ENCODE measurements at regions not wholly inside any gene's neighbourhood (a gene's known extent, or its start where the extent isn't known, plus 50 kb on each side); places are given as distances from the start of the nearest gene placed in this dataset.

DNA sequence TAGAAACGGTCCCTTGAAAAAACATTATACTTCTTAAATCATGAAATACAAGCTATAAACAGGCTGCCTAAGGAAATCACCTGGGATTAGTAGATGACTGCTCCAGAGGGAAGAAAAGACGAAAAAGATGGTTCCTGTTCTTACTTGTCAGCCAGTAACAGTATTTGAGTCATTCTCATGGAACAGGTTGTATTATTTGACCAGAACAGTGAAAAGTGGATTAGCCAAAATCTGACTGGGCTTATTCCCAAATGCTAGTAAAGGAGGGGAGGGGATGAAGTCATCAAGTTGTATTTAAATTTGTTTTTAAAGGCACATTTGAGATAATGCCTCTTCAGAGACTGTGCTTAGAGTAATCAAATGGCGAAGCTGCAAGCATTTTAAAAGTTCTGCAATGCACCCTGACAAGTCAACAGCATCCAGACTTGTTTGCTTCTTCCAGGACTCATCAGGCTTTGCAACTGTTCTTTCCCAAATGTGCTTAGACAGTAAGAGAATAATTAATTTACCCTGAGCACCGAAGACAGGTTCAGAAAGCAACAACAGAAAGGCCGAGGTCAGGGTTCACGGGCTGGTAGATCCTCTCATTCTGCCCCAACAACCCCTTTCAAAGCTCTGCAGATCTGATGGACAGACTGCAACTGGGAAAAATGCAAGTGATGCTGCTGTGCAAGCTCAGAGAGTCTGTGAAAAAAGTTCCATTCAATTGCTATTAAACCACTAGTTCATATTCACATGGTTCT, 800.6 kb downstream of the KCTD16 start:
- no peak for DNase-seq (ENCODE audit: low read depth)
- Histone ChIP-seq H3K4me1 (ENCODE audit: control insufficient read depth, insufficient read depth, low read length) (peaks cover 11% of the 10 kb centered on the region), H3K27me3 (replicated peaks; ENCODE audit: control insufficient read depth, insufficient read depth, low read length) (no peaks in the 10 kb centered on the region), H3K9me3 (ENCODE audit: control insufficient read depth, low read length) (peaks cover 4% of the 10 kb centered on the region), H3K4me3 (ENCODE audit: low read length) (no peak overlapping the region), H3K36me3 (ENCODE audit: control insufficient read depth, insufficient read depth, low read length, severe bottlenecking) (no peaks in the 10 kb centered on the region), H3K9ac (ENCODE audit: low read length) (no peak overlapping the region)

DNA sequence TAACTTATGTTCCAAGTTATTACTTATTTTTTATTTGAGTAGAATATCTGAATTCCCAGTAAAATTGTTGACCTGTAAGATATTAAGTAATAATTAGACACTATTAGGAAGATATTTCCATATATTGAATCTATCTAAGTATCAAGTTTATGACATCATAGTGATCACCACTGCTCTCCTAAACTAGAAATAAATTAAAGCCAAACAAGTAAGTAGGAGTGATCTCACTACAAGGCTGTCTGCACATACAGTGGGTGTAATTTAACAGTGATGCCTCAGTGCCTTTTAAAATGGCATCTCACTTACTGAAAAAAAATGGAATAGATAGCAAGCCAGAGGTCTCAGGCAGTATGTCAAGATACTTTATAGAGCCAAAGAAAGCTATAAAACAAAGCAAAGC, 789.6 kb downstream of the KCTD16 start:
- H3K4me3 ChIP-seq (ENCODE audit: low read length) = no peak overlapping the region
- H3K27me3 ChIP-seq (replicated peaks; ENCODE audit: control insufficient read depth, insufficient read depth, low read length) = no peaks in the 10 kb centered on the region
- no peak for DNase-seq (ENCODE audit: low read depth)
- no peak overlapping the region for H3K9ac ChIP-seq (ENCODE audit: low read length)
- H3K36me3 ChIP-seq (ENCODE audit: control insufficient read depth, insufficient read depth, low read length, severe bottlenecking) = no peaks in the 10 kb centered on the region
- H3K9me3 ChIP-seq (ENCODE audit: control insufficient read depth, low read length) = no peaks in the 10 kb centered on the region
- no peaks in the 10 kb centered on the region for H3K4me1 ChIP-seq (ENCODE audit: control insufficient read depth, insufficient read depth, low read length)

DNA sequence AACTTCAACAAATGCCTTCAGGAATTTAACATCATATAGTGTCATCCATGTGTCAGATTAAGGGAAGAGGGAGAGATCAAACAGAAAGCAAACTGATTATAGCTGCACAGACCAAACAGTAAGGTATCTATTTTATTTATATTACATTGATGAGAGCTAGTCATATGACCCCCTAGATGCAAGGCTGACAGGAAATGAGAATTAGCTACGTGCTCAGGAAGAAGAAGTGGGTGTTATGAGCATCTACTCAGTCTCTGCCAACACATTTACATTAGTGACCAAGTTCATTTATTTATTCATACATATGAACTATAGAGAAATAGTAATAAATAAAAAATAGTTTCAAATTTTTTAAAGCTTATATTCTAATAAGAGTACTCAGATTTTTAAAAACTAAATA, 787.3 kb downstream of the KCTD16 start:
- Histone ChIP-seq H3K4me3 (ENCODE audit: low read length) (no peak overlapping the region), H3K9me3 (ENCODE audit: control insufficient read depth, low read length) (no peaks in the 10 kb centered on the region), H3K4me1 (ENCODE audit: control insufficient read depth, insufficient read depth, low read length) (no peaks in the 10 kb centered on the region), H3K9ac (ENCODE audit: low read length) (no peak overlapping the region), H3K36me3 (ENCODE audit: control insufficient read depth, insufficient read depth, low read length, severe bottlenecking) (no peaks in the 10 kb centered on the region), H3K27me3 (replicated peaks; ENCODE audit: control insufficient read depth, insufficient read depth, low read length) (no peaks in the 10 kb centered on the region)
- no peak for DNase-seq (ENCODE audit: low read depth)

DNA sequence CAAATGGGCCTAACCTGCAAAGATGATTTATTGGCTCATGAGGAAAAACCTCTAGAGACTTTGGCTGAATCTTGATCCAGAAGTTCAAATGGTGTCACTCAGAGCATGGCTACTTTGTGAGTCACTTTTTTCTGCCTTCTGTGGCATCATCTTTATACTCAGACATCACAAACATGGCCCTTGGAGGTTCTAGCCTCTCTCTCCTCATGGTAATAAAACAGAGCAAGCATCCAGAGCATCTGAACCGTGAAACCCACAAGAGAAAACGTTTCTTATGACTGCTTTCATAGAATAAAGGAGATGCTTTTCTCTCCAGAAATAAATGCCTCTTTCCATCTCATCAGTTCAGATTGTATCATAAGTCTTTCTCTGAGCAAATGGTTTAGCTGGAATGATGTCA, 780.3 kb downstream of the KCTD16 start:
- no peaks in the 10 kb centered on the region for H3K4me1 ChIP-seq (ENCODE audit: control insufficient read depth, insufficient read depth, low read length)
- no peaks in the 10 kb centered on the region for H3K9me3 ChIP-seq (ENCODE audit: control insufficient read depth, low read length)
- H3K36me3 ChIP-seq (ENCODE audit: control insufficient read depth, insufficient read depth, low read length, severe bottlenecking) = no peaks in the 10 kb centered on the region
- no peaks in the 10 kb centered on the region for H3K27me3 ChIP-seq (replicated peaks; ENCODE audit: control insufficient read depth, insufficient read depth, low read length)
- no peak overlapping the region for H3K9ac ChIP-seq (ENCODE audit: low read length)
- peak; percentile 25 for DNase-seq (ENCODE audit: low read depth)
- no peak overlapping the region for H3K4me3 ChIP-seq (ENCODE audit: low read length)

DNA sequence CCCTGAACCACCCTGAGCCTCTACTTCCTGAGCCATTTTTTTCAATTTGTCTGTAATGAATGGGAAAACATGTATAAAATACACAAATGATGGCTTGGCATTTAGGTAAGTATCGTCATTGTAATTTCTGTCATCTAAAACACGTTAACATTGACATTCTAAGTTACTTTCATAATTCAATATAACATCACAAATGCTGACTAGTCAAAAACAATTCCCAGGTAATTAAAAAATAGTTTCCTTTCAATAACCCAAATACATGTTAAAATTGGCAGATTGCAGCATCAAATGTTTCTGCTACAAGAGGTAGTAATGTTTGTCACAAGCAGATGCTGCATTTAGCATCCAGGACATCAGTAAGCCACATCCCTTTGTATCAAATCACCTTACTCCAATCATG, 776.4 kb downstream of the KCTD16 start:
- Histone ChIP-seq H3K4me3 (ENCODE audit: low read length) (no peak overlapping the region), H3K9me3 (ENCODE audit: control insufficient read depth, low read length) (no peaks in the 10 kb centered on the region), H3K9ac (ENCODE audit: low read length) (no peak overlapping the region), H3K4me1 (ENCODE audit: control insufficient read depth, insufficient read depth, low read length) (no peaks in the 10 kb centered on the region), H3K27me3 (replicated peaks; ENCODE audit: control insufficient read depth, insufficient read depth, low read length) (no peaks in the 10 kb centered on the region), H3K36me3 (ENCODE audit: control insufficient read depth, insufficient read depth, low read length, severe bottlenecking) (no peaks in the 10 kb centered on the region)
- no peak for DNase-seq (ENCODE audit: low read depth)

DNA sequence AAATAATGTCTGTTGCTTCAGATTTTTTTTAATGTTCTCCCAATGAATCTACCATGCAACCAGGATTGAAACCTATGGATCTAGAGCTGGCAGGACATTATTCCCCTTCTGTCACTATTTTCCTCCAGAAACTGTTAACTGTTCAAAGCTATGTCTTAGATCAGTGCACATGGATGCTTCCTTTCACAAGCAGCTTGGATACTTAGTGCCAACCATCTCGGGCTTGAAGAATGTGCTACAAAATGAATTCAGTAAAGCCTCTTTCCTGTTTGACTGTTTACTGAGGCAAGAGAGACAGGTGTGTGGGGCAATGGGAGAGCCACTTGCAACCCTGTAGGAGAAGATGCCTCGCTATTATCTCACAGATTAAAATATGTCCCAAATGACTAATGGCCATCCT, 774.8 kb downstream of the KCTD16 start:
- H3K4me1 ChIP-seq (ENCODE audit: control insufficient read depth, insufficient read depth, low read length) = no peaks in the 10 kb centered on the region

DNA sequence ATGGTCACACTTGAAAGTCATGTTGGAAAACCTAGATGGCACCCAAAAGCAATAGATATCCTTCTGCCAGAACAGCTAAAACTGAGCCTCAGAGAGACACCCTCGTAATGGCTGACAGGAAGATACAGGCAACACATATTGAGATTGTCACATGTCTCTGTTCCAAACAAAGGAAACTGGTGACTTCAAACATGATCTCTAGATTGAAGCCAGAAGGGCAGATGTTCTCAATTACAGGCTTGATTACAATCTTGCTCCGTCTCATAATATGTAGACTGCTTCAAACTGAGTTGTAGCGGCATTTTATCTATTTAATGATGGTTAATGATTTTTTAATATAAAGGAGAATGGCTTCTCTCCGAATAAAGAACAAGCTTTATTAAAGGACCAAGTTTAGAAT, 774.3 kb downstream of the KCTD16 start:
- no peak overlapping the region for H3K4me3 ChIP-seq (ENCODE audit: low read length)

More for the DNA sequence above, 774.8 kb downstream of the KCTD16 start:
- Histone ChIP-seq H3K9me3 (ENCODE audit: control insufficient read depth, low read length) (no peaks in the 10 kb centered on the region), H3K4me3 (ENCODE audit: low read length) (no peak overlapping the region), H3K9ac (ENCODE audit: low read length) (no peak overlapping the region), H3K27me3 (replicated peaks; ENCODE audit: control insufficient read depth, insufficient read depth, low read length) (no peaks in the 10 kb centered on the region), H3K36me3 (ENCODE audit: control insufficient read depth, insufficient read depth, low read length, severe bottlenecking) (no peaks in the 10 kb centered on the region)
- no peak for DNase-seq (ENCODE audit: low read depth)

DNA sequence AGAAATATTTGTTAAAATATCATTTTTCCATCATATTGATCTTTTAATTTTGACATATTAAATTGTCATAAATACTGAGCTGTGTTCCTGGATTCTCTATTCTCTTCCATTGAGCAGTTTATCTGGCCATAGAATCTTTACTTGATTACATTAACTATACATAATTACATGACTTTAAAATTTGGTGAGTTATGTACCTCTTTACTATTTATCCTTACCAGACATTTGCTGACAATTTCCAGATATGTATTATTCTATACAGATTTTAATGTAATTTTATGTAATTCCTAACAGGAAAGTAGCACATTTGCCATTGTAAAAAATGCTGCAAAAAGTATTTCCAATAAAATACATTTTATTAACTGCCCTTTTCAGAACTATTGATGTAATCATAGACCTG, 770.3 kb downstream of the KCTD16 start:
- Histone ChIP-seq H3K9me3 (ENCODE audit: control insufficient read depth, low read length) (peaks cover 13% of the 10 kb centered on the region), H3K36me3 (ENCODE audit: control insufficient read depth, insufficient read depth, low read length, severe bottlenecking) (no peaks in the 10 kb centered on the region), H3K4me3 (ENCODE audit: low read length) (no peak overlapping the region), H3K9ac (ENCODE audit: low read length) (no peak overlapping the region), H3K27me3 (replicated peaks; ENCODE audit: control insufficient read depth, insufficient read depth, low read length) (no peaks in the 10 kb centered on the region), H3K4me1 (ENCODE audit: control insufficient read depth, insufficient read depth, low read length) (no peaks in the 10 kb centered on the region)
- DNase-seq (ENCODE audit: low read depth) = no peak

More for the DNA sequence above, 774.3 kb downstream of the KCTD16 start:
- H3K4me1 ChIP-seq (ENCODE audit: control insufficient read depth, insufficient read depth, low read length) = no peaks in the 10 kb centered on the region
- no peak overlapping the region for H3K9ac ChIP-seq (ENCODE audit: low read length)
- no peaks in the 10 kb centered on the region for H3K27me3 ChIP-seq (replicated peaks; ENCODE audit: control insufficient read depth, insufficient read depth, low read length)
- H3K9me3 ChIP-seq (ENCODE audit: control insufficient read depth, low read length) = no peaks in the 10 kb centered on the region
- peak; percentile 14 for DNase-seq (ENCODE audit: low read depth)
- H3K36me3 ChIP-seq (ENCODE audit: control insufficient read depth, insufficient read depth, low read length, severe bottlenecking) = no peaks in the 10 kb centered on the region

DNA sequence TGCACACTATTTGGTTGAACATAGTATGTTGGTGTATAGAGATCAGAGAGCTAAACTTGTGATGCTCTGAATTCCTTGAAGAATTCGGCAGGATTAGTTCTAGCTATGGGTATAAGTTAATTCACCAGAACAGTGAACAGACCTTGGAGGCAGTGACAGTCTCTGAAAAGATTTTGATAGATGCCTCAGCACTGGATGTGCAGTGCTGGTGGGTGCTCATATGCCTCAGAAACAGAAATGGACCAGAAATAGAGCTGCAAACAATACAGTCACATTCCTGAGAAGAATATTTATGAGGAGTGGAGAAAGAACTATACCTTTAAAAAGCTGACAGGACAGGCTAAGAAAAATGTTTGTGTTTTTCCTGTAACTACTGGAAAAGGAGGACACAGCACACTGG, 747.7 kb downstream of the KCTD16 start:
- no peaks in the 10 kb centered on the region for H3K4me1 ChIP-seq (ENCODE audit: control insufficient read depth, insufficient read depth, low read length)
- H3K36me3 ChIP-seq (ENCODE audit: control insufficient read depth, insufficient read depth, low read length, severe bottlenecking) = no peaks in the 10 kb centered on the region
- H3K9ac ChIP-seq (ENCODE audit: low read length) = no peak overlapping the region
- no peak overlapping the region for H3K4me3 ChIP-seq (ENCODE audit: low read length)
- no peaks in the 10 kb centered on the region for H3K9me3 ChIP-seq (ENCODE audit: control insufficient read depth, low read length)
- no peaks in the 10 kb centered on the region for H3K27me3 ChIP-seq (replicated peaks; ENCODE audit: control insufficient read depth, insufficient read depth, low read length)
- DNase-seq (ENCODE audit: low read depth) = no peak

DNA sequence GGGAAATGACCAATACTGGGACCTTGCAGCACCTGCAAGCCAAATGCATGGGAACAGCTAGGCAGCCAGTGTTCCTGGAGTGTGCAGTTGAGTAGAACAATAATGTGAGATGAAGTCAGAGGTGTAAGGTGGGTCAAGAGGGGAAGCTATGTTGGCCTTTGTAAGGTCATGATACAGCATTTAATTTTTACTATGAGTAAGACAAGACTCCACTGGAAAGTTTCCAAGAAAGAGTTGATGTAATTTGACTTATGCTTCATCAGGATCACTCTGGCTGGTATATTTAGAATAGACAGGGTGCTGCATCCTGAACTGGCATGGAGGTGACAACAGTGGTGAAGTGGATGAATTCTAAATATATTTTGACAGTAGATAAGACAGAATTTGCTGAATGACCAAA, 744.8 kb downstream of the KCTD16 start:
- no peak for DNase-seq (ENCODE audit: low read depth)
- Histone ChIP-seq H3K9me3 (ENCODE audit: control insufficient read depth, low read length) (no peaks in the 10 kb centered on the region), H3K4me3 (ENCODE audit: low read length) (no peak overlapping the region), H3K9ac (ENCODE audit: low read length) (no peak overlapping the region), H3K27me3 (replicated peaks; ENCODE audit: control insufficient read depth, insufficient read depth, low read length) (no peaks in the 10 kb centered on the region), H3K36me3 (ENCODE audit: control insufficient read depth, insufficient read depth, low read length, severe bottlenecking) (no peaks in the 10 kb centered on the region), H3K4me1 (ENCODE audit: control insufficient read depth, insufficient read depth, low read length) (no peaks in the 10 kb centered on the region)

DNA sequence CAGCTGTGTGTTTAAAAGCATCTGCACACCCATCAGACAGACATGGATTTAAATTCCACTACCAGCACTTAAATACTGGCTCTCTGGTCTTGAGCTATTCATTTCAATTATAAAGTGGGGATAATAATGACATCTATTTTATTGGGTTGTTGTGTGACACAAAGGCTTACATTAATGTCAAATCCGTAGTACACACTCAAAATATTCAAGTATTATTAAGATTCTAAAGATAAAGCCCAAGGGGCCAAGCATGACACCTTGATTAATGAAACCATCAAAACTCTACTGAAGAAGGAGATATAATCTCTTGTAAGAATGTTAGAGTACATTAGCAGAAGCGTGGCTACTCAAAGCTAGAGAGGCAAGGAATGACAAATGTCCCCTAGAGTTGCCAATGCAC, 743.0 kb downstream of the KCTD16 start:
- Histone ChIP-seq H3K9me3 (ENCODE audit: control insufficient read depth, low read length) (no peaks in the 10 kb centered on the region), H3K4me1 (ENCODE audit: control insufficient read depth, insufficient read depth, low read length) (no peaks in the 10 kb centered on the region), H3K27me3 (replicated peaks; ENCODE audit: control insufficient read depth, insufficient read depth, low read length) (no peaks in the 10 kb centered on the region), H3K4me3 (ENCODE audit: low read length) (no peak overlapping the region), H3K36me3 (ENCODE audit: control insufficient read depth, insufficient read depth, low read length, severe bottlenecking) (no peaks in the 10 kb centered on the region), H3K9ac (ENCODE audit: low read length) (no peak overlapping the region)
- DNase-seq (ENCODE audit: low read depth) = no peak

DNA sequence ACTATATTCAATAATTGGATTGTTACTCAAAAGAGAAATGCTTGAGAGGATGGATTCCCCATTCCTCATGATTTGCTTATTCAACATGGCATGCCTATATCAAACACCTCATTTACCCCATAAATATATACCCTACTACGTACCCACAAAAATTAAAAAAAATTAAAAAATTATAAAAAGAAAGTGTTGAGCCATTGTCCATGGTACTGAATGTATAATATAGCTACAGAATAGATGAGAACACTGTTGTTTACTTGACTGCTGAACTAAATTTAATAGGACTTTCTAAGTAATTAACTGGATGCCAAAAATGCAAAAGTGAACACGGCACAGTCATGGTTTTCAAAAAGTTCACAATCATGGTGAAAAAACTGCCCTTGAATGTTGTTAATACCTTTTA, 725.8 kb downstream of the KCTD16 start:
- Histone ChIP-seq H3K9me3 (ENCODE audit: control insufficient read depth, low read length) (no peaks in the 10 kb centered on the region), H3K36me3 (ENCODE audit: control insufficient read depth, insufficient read depth, low read length, severe bottlenecking) (no peaks in the 10 kb centered on the region), H3K9ac (ENCODE audit: low read length) (no peak overlapping the region), H3K27me3 (replicated peaks; ENCODE audit: control insufficient read depth, insufficient read depth, low read length) (no peaks in the 10 kb centered on the region), H3K4me1 (ENCODE audit: control insufficient read depth, insufficient read depth, low read length) (no peaks in the 10 kb centered on the region), H3K4me3 (ENCODE audit: low read length) (no peak overlapping the region)
- no peak for DNase-seq (ENCODE audit: low read depth)
